ENCODE measurements at regions not wholly inside any gene's neighbourhood (a gene's known extent, or its start where the extent isn't known, plus 50 kb on each side); places are given as distances from the start of the nearest gene placed in this dataset.
"Not testable (repeated sequence)": the region's sequence is repeated elsewhere in the genome, so short reads cannot be mapped to it uniquely, and the experiment has no call there.

- DNase-seq (ENCODE audit: low read depth) = peak; percentile 19
Measured at GRCh38 chr3:67064105-67064504, 66.0 kb downstream of the KBTBD8 start.

GRCh38 chr3:67067251-67067650 is 69.1 kb downstream of the KBTBD8 start:
- TF ChIP-seq, protein P1, sequence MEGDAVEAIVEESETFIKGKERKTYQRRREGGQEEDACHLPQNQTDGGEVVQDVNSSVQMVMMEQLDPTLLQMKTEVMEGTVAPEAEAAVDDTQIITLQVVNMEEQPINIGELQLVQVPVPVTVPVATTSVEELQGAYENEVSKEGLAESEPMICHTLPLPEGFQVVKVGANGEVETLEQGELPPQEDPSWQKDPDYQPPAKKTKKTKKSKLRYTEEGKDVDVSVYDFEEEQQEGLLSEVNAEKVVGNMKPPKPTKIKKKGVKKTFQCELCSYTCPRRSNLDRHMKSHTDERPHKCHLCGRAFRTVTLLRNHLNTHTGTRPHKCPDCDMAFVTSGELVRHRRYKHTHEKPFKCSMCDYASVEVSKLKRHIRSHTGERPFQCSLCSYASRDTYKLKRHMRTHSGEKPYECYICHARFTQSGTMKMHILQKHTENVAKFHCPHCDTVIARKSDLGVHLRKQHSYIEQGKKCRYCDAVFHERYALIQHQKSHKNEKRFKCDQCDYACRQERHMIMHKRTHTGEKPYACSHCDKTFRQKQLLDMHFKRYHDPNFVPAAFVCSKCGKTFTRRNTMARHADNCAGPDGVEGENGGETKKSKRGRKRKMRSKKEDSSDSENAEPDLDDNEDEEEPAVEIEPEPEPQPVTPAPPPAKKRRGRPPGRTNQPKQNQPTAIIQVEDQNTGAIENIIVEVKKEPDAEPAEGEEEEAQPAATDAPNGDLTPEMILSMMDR (IDR thresholded peaks at IDR 0.05; ENCODE audit: low read length, missing control alignments) = no peak
- no peak for DNase-seq (ENCODE audit: low read depth)
- H3K4me3 ChIP-seq (replicated peaks; ENCODE audit: low read depth, low read length) = no peak overlapping the region

More at GRCh38 chr3:67064105-67064504, 66.0 kb downstream of the KBTBD8 start:
- TF ChIP-seq, protein P1 (IDR thresholded peaks at IDR 0.05; ENCODE audit: low read length, missing control alignments) = no peak
- no peak overlapping the region for H3K4me3 ChIP-seq (replicated peaks; ENCODE audit: low read depth, low read length)

DNA sequence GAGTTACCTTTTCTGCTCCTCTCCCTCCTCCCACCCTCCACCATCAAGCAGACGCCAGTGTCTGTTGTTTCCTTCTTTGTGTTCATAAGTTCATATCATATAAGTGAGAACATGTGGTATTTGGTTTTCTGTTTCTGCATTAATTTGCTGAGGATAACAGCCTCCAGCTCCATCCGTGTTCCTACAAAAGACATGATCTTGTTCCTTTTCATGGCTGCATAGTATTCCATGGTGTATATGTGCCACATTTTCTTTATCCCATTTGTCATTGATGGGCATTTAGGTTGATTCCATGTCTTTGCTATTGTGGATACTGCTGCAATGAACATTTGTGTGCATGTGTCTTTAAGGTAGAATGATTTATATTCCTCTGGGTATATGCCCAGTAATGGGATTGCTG is 74.5 kb downstream of the KBTBD8 start:
- not testable (repeated sequence) for H3K4me3 ChIP-seq (replicated peaks; ENCODE audit: low read depth, low read length); DNase-seq (ENCODE audit: low read depth)

GRCh38 chr3:67073812-67074211 is 75.7 kb downstream of the KBTBD8 start:
- H3K4me3 ChIP-seq (replicated peaks; ENCODE audit: low read depth, low read length) = no peak overlapping the region
- TF ChIP-seq, protein P1 (IDR thresholded peaks at IDR 0.05; ENCODE audit: low read length, missing control alignments) = no peak
- no peak for DNase-seq (ENCODE audit: low read depth)

GRCh38 chr3:67075295-67075694 is 77.2 kb downstream of the KBTBD8 start:
- TF ChIP-seq, protein P1 (IDR thresholded peaks at IDR 0.05; ENCODE audit: low read length, missing control alignments) = no peak
- no peak overlapping the region for H3K4me3 ChIP-seq (replicated peaks; ENCODE audit: low read depth, low read length)
- no peak for DNase-seq (ENCODE audit: low read depth)

DNA sequence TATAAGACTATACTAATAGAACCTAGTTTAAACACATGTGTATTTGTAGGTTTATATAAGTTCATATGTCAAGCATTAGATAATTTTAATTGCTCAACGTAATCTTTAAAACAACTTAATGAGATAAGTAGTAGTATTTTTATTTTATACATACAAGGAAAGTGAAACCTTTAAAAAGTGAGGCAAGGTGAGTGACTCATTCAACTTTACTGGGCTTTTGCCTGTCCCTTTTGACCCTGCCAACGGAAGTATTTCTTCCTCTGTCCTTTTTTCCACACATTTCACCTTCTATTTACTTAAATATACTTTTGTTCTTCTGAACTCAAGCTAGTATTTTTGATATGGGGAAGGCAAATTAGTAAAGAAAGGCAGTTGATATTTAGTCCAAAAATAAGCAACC is 78.5 kb downstream of the KBTBD8 start:
- no peak overlapping the region for H3K4me3 ChIP-seq (replicated peaks; ENCODE audit: low read depth, low read length)
- DNase-seq (ENCODE audit: low read depth) = peak; percentile 13
- TF ChIP-seq, protein P1 (IDR thresholded peaks at IDR 0.05; ENCODE audit: low read length, missing control alignments) = no peak

DNA sequence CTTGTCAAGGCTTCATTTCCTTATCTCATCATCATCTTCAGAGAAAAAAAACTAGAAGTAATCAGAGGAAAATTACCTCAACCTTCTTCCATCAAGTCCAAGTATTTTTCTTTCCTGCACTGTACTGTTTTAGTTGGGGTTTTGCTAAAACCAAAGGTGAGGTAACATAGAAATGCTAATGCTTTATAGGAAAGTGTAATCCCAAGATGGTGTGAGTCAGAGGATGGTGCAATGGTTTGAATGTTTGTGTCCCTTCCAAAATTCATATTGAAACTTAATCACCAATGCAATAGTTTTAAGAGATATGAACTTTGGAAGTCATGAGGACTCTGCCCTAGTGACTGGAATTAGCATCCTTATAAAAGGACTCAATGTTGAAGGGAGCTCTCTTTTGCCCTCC is 79.5 kb downstream of the KBTBD8 start:
- peak; percentile 53 for DNase-seq (ENCODE audit: low read depth)
- TF ChIP-seq, protein P1 (IDR thresholded peaks at IDR 0.05; ENCODE audit: low read length, missing control alignments) = no peak
- H3K4me3 ChIP-seq (replicated peaks; ENCODE audit: low read depth, low read length) = no peak overlapping the region

Measured in fibroblast of pulmonary artery (primary cell).